Fibroblast of the aortic adventitia (primary cell): ENCODE measurements at regions not wholly inside any gene's neighbourhood (a gene's known extent, or its start where the extent isn't known, plus 50 kb on each side); places are given as distances from the start of the nearest gene placed in this dataset.
"Not testable (repeated sequence)": the region's sequence is repeated elsewhere in the genome, so short reads cannot be mapped to it uniquely, and the experiment has no call there.

Source experiments
- DNase-seq: peaks from one replicate; pipeline ENCODE4 v3.0.0-alpha.2; 2010; ENCODE audit warnings: low read depth
- H3K4me3 ChIP-seq: 2 replicates; pipeline ENCODE4 v1.5.1; 2011; ENCODE audit warnings: low read depth, mild to moderate bottlenecking, control low read depth, low read length, moderate library complexity
- TF ChIP-seq, protein P1 (sequence below): IDR thresholded peaks from 2 replicates; pipeline ENCODE4 v1.5.1; 2011; ENCODE audit warnings: mild to moderate bottlenecking, low read length, control low read depth, inconsistent platforms; ENCODE audit not compliant: insufficient read depth

GRCh38 chr15:31606194-31606669, 279.6 kb downstream of the KLF13 start:
- peak; percentile 40 for DNase-seq
- TF ChIP-seq, protein P1, sequence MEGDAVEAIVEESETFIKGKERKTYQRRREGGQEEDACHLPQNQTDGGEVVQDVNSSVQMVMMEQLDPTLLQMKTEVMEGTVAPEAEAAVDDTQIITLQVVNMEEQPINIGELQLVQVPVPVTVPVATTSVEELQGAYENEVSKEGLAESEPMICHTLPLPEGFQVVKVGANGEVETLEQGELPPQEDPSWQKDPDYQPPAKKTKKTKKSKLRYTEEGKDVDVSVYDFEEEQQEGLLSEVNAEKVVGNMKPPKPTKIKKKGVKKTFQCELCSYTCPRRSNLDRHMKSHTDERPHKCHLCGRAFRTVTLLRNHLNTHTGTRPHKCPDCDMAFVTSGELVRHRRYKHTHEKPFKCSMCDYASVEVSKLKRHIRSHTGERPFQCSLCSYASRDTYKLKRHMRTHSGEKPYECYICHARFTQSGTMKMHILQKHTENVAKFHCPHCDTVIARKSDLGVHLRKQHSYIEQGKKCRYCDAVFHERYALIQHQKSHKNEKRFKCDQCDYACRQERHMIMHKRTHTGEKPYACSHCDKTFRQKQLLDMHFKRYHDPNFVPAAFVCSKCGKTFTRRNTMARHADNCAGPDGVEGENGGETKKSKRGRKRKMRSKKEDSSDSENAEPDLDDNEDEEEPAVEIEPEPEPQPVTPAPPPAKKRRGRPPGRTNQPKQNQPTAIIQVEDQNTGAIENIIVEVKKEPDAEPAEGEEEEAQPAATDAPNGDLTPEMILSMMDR, result no peak
- no peak overlapping the region for H3K4me3 ChIP-seq

GRCh38 chr15:31606931-31607497, 280.4 kb downstream of the KLF13 start:
- peak; percentile 30 for DNase-seq
- H3K4me3 ChIP-seq, result no peak overlapping the region
- TF ChIP-seq, protein P1, result no peak

DNA sequence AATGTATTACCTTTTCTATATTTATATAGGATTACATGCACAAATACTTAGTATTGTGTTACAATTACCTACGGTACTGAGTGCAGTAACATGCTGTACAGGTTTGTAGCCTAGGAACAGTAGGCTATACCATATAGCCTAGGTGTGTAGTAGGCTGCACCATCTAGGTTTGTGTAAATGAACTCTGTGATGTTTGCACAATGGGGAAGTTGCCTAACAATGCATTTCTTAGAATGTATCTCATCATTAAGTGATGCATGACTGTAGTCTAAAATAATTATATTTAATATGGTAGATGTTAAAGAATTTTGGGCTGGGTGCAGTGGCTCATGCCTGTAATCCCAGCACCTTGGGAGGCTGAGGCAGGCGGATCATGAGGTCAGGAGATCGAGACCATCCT, 281.0 kb downstream of the KLF13 start:
- DNase-seq, result no peak
- TF ChIP-seq, protein P1, result no peak
- H3K4me3 ChIP-seq, result no peak overlapping the region

- TF ChIP-seq, protein P1, result no peak
- no peak for DNase-seq
These were observed 282.6 kb downstream of the KLF13 start for GRCh38 chr15:31609258-31609681.

GRCh38 chr15:31609906-31610305, 283.3 kb downstream of the KLF13 start:
- no peak overlapping the region for H3K4me3 ChIP-seq
- DNase-seq, result no peak
- TF ChIP-seq, protein P1, result no peak

More at GRCh38 chr15:31609258-31609681, 282.6 kb downstream of the KLF13 start:
- no peak overlapping the region for H3K4me3 ChIP-seq

GRCh38 chr15:31615643-31616415, 289.2 kb downstream of the KLF13 start:
- TF ChIP-seq, protein P1, result no peak
- H3K4me3 ChIP-seq, result no peak overlapping the region
- DNase-seq, result no peak

- DNase-seq, H3K4me3 ChIP-seq: not testable (repeated sequence)
These were observed 296.7 kb downstream of the KLF13 start for GRCh38 chr15:31623297-31623696.

DNA sequence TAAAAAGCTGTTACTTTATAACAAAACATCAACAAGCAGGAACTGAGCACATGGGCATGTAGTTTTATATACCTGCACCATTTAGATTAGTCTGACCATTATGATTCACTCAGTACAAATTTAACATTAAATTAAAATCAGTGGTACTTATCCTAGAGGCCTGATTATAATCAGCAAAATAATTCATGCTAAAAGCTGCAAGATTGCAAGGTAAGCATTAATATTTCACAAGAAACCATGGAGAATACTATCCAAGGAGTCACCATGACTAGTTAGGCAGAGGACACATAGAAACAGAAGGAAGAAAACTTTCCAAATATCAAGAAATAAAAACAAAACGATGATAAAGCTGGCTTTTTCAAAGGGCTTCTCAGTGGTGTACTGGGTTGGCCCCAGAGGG, 297.5 kb downstream of the KLF13 start:
- H3K4me3 ChIP-seq, DNase-seq: not testable (repeated sequence)

- DNase-seq, H3K4me3 ChIP-seq: not testable (repeated sequence)
These were observed 309.1 kb downstream of the KLF13 start for GRCh38 chr15:31635715-31636114.

DNA sequence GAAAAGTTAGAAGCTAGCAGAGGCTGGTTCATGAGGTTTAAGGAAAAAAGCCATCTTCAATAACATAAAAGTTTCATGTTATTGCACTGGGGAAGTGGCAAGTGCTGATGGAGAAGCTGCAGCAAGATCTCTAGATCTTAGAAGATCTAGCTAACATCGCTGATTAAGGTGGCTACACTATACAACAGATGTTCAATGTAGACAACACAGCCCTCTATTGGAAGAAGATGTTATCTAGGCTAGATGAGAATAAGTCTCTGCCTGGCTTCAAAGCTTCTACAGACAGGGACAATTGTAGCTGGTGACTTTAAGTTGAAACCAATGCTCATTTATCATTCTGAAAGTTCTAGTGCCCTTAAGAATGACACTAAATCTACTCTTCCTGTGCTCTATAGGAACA, 310.3 kb downstream of the KLF13 start:
- H3K4me3 ChIP-seq, DNase-seq: not testable (repeated sequence)

GRCh38 chr15:31643955-31644354, 317.3 kb downstream of the KLF13 start:
- not testable (repeated sequence) for DNase-seq, H3K4me3 ChIP-seq
